Chondrocyte (in vitro differentiated cells): ENCODE measurements at regions not wholly inside any gene's neighbourhood (a gene's known extent, or its start where the extent isn't known, plus 50 kb on each side); places are given as distances from the start of the nearest gene placed in this dataset.

Experiments
- DNase-seq: peaks from one replicate; pipeline ENCODE4 v3.0.0; 2021; ENCODE audit warnings: mixed read lengths, low spot score
- H3K27ac Mint-ChIP-seq: one replicate; pipeline ENCODE4 v1.8.0; 2021; ENCODE audit warnings: mild to moderate bottlenecking, moderate library complexity, mixed read lengths; ENCODE audit not compliant: unreplicated experiment
- H3K27me3 Mint-ChIP-seq: 2 replicates; pipeline ENCODE4 v1.8.0; 2021; ENCODE audit warnings: low read depth, mixed read lengths
- H3K36me3 Mint-ChIP-seq: 2 replicates; pipeline ENCODE4 v1.8.0; 2021; ENCODE audit warnings: low read depth, mixed read lengths
- H3K4me1 Mint-ChIP-seq: 2 replicates; pipeline ENCODE4 v1.8.0; 2021; ENCODE audit warnings: low read depth, mild to moderate bottlenecking, mixed read lengths
- H3K4me3 Mint-ChIP-seq: one replicate; pipeline ENCODE4 v1.8.0; 2021; ENCODE audit warnings: mild to moderate bottlenecking, moderate library complexity, mixed read lengths; ENCODE audit not compliant: unreplicated experiment
- H3K9me3 Mint-ChIP-seq: 2 replicates; pipeline ENCODE4 v1.8.0; 2021; ENCODE audit warnings: low read depth, mixed read lengths
- TF ChIP-seq, protein P1 (sequence below): fragments of 200-600 bp; sonication (generic); IDR thresholded peaks from 2 replicates; pipeline ENCODE4 v1.5.0; 2021; ENCODE audit warnings: antibody characterized with exemption, mild to moderate bottlenecking, moderate library complexity

DNA sequence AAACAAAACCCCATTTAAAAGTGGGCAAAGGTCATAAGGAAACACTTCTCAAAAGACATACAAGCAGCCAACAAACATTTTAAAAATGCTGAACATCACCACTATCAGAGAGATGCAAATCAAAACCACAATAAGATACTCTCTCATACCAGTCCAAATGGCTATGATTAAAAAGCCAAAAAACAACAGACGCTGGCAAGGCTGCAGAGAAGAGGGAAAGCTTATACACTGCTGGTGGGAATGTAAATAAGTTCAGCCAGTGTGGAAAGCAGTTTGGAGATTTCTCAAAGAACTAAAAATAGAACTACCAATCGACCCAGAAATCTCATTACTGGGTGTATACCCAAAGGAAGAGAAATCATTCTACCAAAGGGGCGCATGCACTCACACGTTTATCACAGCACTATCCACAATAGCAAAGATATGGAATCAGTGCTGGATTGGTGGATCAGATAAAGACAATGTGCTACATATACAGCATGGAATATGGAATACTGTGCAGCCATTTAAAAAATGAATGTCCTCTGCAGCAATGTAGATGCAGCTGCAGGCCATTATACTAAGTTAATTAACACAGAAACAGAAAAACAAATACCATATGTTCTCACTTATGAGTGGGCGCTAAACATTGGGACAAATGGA is 102.1 kb upstream of the DAAM1 start:
- no peaks in the 10 kb centered on the region for H3K9me3 Mint-ChIP-seq
- TF ChIP-seq, protein P1, sequence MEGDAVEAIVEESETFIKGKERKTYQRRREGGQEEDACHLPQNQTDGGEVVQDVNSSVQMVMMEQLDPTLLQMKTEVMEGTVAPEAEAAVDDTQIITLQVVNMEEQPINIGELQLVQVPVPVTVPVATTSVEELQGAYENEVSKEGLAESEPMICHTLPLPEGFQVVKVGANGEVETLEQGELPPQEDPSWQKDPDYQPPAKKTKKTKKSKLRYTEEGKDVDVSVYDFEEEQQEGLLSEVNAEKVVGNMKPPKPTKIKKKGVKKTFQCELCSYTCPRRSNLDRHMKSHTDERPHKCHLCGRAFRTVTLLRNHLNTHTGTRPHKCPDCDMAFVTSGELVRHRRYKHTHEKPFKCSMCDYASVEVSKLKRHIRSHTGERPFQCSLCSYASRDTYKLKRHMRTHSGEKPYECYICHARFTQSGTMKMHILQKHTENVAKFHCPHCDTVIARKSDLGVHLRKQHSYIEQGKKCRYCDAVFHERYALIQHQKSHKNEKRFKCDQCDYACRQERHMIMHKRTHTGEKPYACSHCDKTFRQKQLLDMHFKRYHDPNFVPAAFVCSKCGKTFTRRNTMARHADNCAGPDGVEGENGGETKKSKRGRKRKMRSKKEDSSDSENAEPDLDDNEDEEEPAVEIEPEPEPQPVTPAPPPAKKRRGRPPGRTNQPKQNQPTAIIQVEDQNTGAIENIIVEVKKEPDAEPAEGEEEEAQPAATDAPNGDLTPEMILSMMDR = no peak
- no peaks in the 10 kb centered on the region for H3K27me3 Mint-ChIP-seq
- H3K36me3 Mint-ChIP-seq = no peaks in the 10 kb centered on the region
- DNase-seq = no peak
- H3K4me1 Mint-ChIP-seq = peaks cover 18% of the 10 kb centered on the region
- no peak overlapping the region for H3K4me3 Mint-ChIP-seq
- no peak overlapping the region for H3K27ac Mint-ChIP-seq

DNA sequence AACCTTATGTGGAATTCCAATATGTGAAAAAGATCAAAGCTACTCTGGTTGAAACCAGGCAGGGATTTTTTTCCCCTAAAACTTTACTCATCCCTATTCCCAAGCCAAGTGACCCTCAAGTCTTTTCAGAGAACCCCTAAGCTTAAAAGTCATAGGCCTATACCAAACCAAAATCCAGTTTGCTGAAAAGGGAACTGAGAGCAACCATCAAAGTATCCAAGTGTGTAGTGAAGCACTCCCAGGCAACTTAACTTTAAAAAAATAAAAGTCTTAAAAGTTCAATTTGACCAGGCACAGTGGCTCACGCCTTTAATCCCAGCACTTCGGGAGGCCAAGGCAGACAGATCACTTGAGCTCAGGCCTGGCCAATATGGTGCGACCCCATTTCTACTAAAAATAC is 101.2 kb upstream of the DAAM1 start:
- Mint-ChIP-seq H3K4me1 (peaks cover 14% of the 10 kb centered on the region), H3K27ac (no peak overlapping the region), H3K4me3 (no peak overlapping the region), H3K36me3 (no peaks in the 10 kb centered on the region), H3K9me3 (no peaks in the 10 kb centered on the region), H3K27me3 (no peaks in the 10 kb centered on the region)
- TF ChIP-seq, protein P1 = no peak
- no peak for DNase-seq

DNA sequence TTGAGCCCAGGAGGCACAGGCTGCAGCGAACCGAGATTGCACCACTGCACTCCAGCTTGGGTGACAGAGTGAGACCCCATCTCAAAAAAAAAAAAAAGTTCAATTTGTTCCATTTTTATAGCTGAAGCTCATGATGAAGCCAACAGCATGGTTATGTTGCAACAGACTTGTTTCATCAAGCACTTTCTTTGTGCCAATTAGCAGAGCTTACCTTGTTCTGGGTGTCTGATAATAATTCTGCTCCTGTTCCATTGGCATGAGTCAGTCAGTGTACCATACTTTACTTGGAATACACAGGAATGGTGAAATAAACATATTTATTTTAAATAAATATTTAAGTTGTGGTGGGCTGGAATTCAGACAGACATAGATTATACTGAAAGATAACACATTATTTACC is 100.8 kb upstream of the DAAM1 start:
- DNase-seq = no peak
- no peak overlapping the region for H3K27ac Mint-ChIP-seq
- H3K4me1 Mint-ChIP-seq = peaks cover 14% of the 10 kb centered on the region
- no peaks in the 10 kb centered on the region for H3K36me3 Mint-ChIP-seq
- no peaks in the 10 kb centered on the region for H3K27me3 Mint-ChIP-seq
- H3K4me3 Mint-ChIP-seq = no peak overlapping the region
- TF ChIP-seq, protein P1 = no peak
- H3K9me3 Mint-ChIP-seq = no peaks in the 10 kb centered on the region

DNA sequence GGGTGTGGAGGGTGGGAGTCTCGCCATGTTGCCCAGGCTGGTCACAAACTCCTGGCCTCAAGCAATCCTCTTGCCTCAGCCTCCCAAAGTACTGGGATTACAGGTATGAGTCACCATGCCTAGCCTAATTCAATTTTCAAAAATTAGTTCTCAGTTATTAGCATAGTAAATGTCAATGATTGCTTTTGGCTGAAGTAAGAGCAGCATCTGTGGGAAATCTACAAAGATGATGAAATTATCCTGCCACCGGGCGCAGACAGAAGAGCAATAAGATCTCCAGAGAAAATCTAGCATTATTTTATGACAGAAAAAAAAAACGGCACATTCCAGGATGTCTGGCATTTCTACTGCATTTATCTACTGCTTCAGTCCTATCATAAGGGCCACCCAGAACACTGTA is 97.9 kb upstream of the DAAM1 start:
- H3K27me3 Mint-ChIP-seq = no peaks in the 10 kb centered on the region
- no peak overlapping the region for H3K27ac Mint-ChIP-seq
- DNase-seq = no peak
- peaks cover 14% of the 10 kb centered on the region for H3K4me1 Mint-ChIP-seq
- H3K4me3 Mint-ChIP-seq = no peak overlapping the region
- H3K36me3 Mint-ChIP-seq = no peaks in the 10 kb centered on the region
- H3K9me3 Mint-ChIP-seq = no peaks in the 10 kb centered on the region
- TF ChIP-seq, protein P1 = no peak

- H3K36me3 Mint-ChIP-seq = no peaks in the 10 kb centered on the region
- TF ChIP-seq, protein P1 = no peak
- no peak overlapping the region for H3K4me3 Mint-ChIP-seq
- DNase-seq = no peak
- no peaks in the 10 kb centered on the region for H3K9me3 Mint-ChIP-seq
- H3K4me1 Mint-ChIP-seq = peaks cover 9% of the 10 kb centered on the region
- no peak overlapping the region for H3K27ac Mint-ChIP-seq
- no peaks in the 10 kb centered on the region for H3K27me3 Mint-ChIP-seq
Measured at GRCh38 chr14:59091404-59091803, 97.1 kb upstream of the DAAM1 start.
